ENCODE measurements at regions not wholly inside any gene's neighbourhood (a gene's known extent, or its start where the extent isn't known, plus 50 kb on each side); places are given as distances from the start of the nearest gene placed in this dataset.

DNA sequence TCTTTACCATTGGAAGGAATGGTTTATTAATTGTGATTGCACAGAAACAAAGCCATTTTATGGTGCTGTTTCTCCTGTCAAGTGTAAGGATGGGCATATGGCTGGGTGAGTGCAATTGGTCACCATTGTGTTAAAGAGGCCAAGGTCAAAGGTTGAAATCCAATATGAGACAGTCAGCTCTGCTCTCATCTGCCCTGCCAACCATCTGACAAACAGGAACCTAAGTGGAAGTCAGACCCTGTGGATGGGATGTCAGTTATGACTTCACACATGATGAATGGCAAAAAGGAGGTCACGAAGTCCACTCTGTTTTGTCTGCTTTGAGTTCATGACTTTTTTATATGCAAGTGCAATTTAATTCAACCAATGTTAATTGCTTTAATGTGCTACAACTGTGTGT, 172.7 kb upstream of the TMEM229A start:
- no peak overlapping the region for H3K27ac Mint-ChIP-seq
- DNase-seq (ENCODE audit: low spot score) (no peak), ATAC-seq (no peak)
- H3K9me3 Mint-ChIP-seq = no peaks in the 10 kb centered on the region
- POLR2A ChIA-PET = no interaction called here
- H3K36me3 Mint-ChIP-seq = no peaks in the 10 kb centered on the region
- H3K27me3 Mint-ChIP-seq (ENCODE audit: low read depth) = no peaks in the 10 kb centered on the region
- CTCF ChIA-PET = interaction anchor here (0.6 kb wide), 1 partner anchor 23 kb away, joined by 3 read pairs; no protein-coding TSS in a partner anchor
- H3K4me1 Mint-ChIP-seq = no peaks in the 10 kb centered on the region
- no peak overlapping the region for H3K4me3 Mint-ChIP-seq
- TF ChIP-seq ATF1 (CRISPR knock-in tag; IDR thresholded peaks at IDR 0.05) (no peak), FOXJ3 (CRISPR knock-in tag; IDR thresholded peaks at IDR 0.05; ENCODE audit: borderline replicate concordance) (no peak), TEAD4 (CRISPR knock-in tag; IDR thresholded peaks at IDR 0.05) (no peak)
- TF ChIP-seq, protein P1, sequence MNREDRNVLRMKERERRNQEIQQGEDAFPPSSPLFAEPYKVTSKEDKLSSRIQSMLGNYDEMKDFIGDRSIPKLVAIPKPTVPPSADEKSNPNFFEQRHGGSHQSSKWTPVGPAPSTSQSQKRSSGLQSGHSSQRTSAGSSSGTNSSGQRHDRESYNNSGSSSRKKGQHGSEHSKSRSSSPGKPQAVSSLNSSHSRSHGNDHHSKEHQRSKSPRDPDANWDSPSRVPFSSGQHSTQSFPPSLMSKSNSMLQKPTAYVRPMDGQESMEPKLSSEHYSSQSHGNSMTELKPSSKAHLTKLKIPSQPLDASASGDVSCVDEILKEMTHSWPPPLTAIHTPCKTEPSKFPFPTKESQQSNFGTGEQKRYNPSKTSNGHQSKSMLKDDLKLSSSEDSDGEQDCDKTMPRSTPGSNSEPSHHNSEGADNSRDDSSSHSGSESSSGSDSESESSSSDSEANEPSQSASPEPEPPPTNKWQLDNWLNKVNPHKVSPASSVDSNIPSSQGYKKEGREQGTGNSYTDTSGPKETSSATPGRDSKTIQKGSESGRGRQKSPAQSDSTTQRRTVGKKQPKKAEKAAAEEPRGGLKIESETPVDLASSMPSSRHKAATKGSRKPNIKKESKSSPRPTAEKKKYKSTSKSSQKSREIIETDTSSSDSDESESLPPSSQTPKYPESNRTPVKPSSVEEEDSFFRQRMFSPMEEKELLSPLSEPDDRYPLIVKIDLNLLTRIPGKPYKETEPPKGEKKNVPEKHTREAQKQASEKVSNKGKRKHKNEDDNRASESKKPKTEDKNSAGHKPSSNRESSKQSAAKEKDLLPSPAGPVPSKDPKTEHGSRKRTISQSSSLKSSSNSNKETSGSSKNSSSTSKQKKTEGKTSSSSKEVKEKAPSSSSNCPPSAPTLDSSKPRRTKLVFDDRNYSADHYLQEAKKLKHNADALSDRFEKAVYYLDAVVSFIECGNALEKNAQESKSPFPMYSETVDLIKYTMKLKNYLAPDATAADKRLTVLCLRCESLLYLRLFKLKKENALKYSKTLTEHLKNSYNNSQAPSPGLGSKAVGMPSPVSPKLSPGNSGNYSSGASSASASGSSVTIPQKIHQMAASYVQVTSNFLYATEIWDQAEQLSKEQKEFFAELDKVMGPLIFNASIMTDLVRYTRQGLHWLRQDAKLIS (CRISPR knock-in tag; IDR thresholded peaks at IDR 0.05; ENCODE audit: borderline replicate concordance) = no peak
- TF ChIP-seq, protein P2, sequence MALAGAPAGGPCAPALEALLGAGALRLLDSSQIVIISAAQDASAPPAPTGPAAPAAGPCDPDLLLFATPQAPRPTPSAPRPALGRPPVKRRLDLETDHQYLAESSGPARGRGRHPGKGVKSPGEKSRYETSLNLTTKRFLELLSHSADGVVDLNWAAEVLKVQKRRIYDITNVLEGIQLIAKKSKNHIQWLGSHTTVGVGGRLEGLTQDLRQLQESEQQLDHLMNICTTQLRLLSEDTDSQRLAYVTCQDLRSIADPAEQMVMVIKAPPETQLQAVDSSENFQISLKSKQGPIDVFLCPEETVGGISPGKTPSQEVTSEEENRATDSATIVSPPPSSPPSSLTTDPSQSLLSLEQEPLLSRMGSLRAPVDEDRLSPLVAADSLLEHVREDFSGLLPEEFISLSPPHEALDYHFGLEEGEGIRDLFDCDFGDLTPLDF (CRISPR knock-in tag; IDR thresholded peaks at IDR 0.05) = no peak
- TF ChIP-seq, protein P3, sequence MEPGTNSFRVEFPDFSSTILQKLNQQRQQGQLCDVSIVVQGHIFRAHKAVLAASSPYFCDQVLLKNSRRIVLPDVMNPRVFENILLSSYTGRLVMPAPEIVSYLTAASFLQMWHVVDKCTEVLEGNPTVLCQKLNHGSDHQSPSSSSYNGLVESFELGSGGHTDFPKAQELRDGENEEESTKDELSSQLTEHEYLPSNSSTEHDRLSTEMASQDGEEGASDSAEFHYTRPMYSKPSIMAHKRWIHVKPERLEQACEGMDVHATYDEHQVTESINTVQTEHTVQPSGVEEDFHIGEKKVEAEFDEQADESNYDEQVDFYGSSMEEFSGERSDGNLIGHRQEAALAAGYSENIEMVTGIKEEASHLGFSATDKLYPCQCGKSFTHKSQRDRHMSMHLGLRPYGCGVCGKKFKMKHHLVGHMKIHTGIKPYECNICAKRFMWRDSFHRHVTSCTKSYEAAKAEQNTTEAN (CRISPR knock-in tag; IDR thresholded peaks at IDR 0.05) = no peak
- TF ChIP-seq, protein P4, sequence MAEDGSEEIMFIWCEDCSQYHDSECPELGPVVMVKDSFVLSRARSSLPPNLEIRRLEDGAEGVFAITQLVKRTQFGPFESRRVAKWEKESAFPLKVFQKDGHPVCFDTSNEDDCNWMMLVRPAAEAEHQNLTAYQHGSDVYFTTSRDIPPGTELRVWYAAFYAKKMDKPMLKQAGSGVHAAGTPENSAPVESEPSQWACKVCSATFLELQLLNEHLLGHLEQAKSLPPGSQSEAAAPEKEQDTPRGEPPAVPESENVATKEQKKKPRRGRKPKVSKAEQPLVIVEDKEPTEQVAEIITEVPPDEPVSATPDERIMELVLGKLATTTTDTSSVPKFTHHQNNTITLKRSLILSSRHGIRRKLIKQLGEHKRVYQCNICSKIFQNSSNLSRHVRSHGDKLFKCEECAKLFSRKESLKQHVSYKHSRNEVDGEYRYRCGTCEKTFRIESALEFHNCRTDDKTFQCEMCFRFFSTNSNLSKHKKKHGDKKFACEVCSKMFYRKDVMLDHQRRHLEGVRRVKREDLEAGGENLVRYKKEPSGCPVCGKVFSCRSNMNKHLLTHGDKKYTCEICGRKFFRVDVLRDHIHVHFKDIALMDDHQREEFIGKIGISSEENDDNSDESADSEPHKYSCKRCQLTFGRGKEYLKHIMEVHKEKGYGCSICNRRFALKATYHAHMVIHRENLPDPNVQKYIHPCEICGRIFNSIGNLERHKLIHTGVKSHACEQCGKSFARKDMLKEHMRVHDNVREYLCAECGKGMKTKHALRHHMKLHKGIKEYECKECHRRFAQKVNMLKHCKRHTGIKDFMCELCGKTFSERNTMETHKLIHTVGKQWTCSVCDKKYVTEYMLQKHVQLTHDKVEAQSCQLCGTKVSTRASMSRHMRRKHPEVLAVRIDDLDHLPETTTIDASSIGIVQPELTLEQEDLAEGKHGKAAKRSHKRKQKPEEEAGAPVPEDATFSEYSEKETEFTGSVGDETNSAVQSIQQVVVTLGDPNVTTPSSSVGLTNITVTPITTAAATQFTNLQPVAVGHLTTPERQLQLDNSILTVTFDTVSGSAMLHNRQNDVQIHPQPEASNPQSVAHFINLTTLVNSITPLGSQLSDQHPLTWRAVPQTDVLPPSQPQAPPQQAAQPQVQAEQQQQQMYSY (CRISPR knock-in tag; IDR thresholded peaks at IDR 0.05) = no peak

DNA sequence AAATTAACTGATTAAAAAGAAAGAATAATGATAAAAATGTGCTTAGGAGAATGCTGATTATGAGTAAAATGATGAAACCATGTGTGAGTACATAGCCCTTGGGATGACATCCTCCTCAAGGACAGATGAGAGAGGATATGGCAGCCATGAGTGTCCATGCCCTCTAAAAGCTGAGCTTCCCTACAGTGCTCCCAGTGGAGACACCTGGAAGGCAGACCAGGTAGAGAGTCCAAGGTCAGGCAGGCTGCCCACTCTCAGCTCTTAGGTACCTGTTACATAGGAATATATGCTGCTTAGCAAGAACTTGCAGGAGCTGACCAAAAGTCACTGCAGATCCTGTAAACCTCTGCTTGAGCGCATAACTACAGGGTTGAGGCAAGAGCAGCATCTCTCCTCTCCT, 169.7 kb upstream of the TMEM229A start:
- ATAC-seq (peak; percentile 60), DNase-seq (ENCODE audit: low spot score) (no peak)
- Mint-ChIP-seq H3K27me3 (ENCODE audit: low read depth) (no peaks in the 10 kb centered on the region), H3K4me3 (no peak overlapping the region), H3K4me1 (no peaks in the 10 kb centered on the region), H3K36me3 (no peaks in the 10 kb centered on the region), H3K9me3 (peaks cover 10% of the 10 kb centered on the region), H3K27ac (no peak overlapping the region)
- CTCF ChIA-PET = no interaction called here
- POLR2A ChIA-PET = no interaction called here
- TF ChIP-seq ETV6 (CRISPR knock-in tag; IDR thresholded peaks at IDR 0.05) = no peak
- TF ChIP-seq, protein P5, sequence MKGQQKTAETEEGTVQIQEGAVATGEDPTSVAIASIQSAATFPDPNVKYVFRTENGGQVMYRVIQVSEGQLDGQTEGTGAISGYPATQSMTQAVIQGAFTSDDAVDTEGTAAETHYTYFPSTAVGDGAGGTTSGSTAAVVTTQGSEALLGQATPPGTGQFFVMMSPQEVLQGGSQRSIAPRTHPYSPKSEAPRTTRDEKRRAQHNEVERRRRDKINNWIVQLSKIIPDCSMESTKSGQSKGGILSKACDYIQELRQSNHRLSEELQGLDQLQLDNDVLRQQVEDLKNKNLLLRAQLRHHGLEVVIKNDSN (CRISPR knock-in tag; IDR thresholded peaks at IDR 0.05) = no peak
- TF ChIP-seq, protein P6, sequence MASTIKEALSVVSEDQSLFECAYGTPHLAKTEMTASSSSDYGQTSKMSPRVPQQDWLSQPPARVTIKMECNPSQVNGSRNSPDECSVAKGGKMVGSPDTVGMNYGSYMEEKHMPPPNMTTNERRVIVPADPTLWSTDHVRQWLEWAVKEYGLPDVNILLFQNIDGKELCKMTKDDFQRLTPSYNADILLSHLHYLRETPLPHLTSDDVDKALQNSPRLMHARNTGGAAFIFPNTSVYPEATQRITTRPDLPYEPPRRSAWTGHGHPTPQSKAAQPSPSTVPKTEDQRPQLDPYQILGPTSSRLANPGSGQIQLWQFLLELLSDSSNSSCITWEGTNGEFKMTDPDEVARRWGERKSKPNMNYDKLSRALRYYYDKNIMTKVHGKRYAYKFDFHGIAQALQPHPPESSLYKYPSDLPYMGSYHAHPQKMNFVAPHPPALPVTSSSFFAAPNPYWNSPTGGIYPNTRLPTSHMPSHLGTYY (CRISPR knock-in tag; IDR thresholded peaks at IDR 0.05) = no peak
- TF ChIP-seq, protein P7, sequence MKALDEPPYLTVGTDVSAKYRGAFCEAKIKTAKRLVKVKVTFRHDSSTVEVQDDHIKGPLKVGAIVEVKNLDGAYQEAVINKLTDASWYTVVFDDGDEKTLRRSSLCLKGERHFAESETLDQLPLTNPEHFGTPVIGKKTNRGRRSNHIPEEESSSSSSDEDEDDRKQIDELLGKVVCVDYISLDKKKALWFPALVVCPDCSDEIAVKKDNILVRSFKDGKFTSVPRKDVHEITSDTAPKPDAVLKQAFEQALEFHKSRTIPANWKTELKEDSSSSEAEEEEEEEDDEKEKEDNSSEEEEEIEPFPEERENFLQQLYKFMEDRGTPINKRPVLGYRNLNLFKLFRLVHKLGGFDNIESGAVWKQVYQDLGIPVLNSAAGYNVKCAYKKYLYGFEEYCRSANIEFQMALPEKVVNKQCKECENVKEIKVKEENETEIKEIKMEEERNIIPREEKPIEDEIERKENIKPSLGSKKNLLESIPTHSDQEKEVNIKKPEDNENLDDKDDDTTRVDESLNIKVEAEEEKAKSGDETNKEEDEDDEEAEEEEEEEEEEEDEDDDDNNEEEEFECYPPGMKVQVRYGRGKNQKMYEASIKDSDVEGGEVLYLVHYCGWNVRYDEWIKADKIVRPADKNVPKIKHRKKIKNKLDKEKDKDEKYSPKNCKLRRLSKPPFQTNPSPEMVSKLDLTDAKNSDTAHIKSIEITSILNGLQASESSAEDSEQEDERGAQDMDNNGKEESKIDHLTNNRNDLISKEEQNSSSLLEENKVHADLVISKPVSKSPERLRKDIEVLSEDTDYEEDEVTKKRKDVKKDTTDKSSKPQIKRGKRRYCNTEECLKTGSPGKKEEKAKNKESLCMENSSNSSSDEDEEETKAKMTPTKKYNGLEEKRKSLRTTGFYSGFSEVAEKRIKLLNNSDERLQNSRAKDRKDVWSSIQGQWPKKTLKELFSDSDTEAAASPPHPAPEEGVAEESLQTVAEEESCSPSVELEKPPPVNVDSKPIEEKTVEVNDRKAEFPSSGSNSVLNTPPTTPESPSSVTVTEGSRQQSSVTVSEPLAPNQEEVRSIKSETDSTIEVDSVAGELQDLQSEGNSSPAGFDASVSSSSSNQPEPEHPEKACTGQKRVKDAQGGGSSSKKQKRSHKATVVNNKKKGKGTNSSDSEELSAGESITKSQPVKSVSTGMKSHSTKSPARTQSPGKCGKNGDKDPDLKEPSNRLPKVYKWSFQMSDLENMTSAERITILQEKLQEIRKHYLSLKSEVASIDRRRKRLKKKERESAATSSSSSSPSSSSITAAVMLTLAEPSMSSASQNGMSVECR (CRISPR knock-in tag; IDR thresholded peaks at IDR 0.05; ENCODE audit: borderline replicate concordance) = no peak
- TF ChIP-seq NFE2L1 (CRISPR knock-in tag; IDR thresholded peaks at IDR 0.05) = no peak
- TF ChIP-seq RELA (CRISPR knock-in tag; IDR thresholded peaks at IDR 0.05; ENCODE audit: borderline replicate concordance) = no peak
- TF ChIP-seq ZNF219 (CRISPR knock-in tag; IDR thresholded peaks at IDR 0.05; ENCODE audit: borderline replicate concordance) = no peak
- no peak for TF ChIP-seq CBFB (CRISPR knock-in tag; IDR thresholded peaks at IDR 0.05; ENCODE audit: low read depth)
- TF ChIP-seq SMAD3 (CRISPR knock-in tag; IDR thresholded peaks at IDR 0.05; ENCODE audit: borderline replicate concordance) = no peak
- TF ChIP-seq, protein P8, sequence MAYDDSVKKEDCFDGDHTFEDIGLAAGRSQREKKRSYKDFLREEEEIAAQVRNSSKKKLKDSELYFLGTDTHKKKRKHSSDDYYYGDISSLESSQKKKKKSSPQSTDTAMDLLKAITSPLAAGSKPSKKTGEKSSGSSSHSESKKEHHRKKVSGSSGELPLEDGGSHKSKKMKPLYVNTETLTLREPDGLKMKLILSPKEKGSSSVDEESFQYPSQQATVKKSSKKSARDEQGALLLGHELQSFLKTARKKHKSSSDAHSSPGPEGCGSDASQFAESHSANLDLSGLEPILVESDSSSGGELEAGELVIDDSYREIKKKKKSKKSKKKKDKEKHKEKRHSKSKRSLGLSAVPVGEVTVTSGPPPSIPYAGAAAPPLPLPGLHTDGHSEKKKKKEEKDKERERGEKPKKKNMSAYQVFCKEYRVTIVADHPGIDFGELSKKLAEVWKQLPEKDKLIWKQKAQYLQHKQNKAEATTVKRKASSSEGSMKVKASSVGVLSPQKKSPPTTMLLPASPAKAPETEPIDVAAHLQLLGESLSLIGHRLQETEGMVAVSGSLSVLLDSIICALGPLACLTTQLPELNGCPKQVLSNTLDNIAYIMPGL (CRISPR knock-in tag; IDR thresholded peaks at IDR 0.05) = no peak

Data from WTC11 (cell line).